ENCODE measurements at regions not wholly inside any gene's neighbourhood (a gene's known extent, or its start where the extent isn't known, plus 50 kb on each side); places are given as distances from the start of the nearest gene placed in this dataset.

DNA sequence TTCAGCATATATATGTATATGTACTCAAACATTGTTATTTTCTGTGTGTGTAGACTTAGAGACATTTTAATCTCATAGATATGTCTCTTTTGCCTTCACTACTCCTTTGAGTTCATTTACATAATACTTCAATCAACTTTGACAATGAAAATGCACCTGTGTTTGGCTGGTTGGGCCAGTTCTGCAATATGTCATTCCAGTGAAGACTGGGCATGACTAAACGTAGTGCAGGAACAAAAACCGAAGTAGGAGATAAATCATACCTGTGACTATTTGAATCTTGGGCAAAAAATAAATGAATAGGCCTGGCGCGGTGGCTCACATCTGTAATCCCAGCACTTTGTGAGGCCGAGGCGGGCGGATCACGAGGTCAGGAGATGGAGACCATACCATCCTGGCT lies 640.0 kb upstream of the ANO3 start:
- H3K9me3 ChIP-seq (ENCODE audit: control insufficient read depth, low read depth, low read length), result no peaks in the 10 kb centered on the region
- FAIRE-seq (no peak), DNase-seq (ENCODE audit: low read depth, low spot score) (no peak)
- H3K27me3 ChIP-seq (ENCODE audit: control insufficient read depth, extremely low read depth, insufficient read depth, low read length), result no peaks in the 10 kb centered on the region
- no peaks in the 10 kb centered on the region for H4K20me1 ChIP-seq (ENCODE audit: control insufficient read depth, extremely low read depth, insufficient read depth, low read length)
- H3K9ac ChIP-seq (ENCODE audit: control insufficient read depth, extremely low read depth, insufficient read depth, low read length), result no peak overlapping the region
- H3K79me2 ChIP-seq (ENCODE audit: control insufficient read depth, insufficient read depth, low read length), result no peaks in the 10 kb centered on the region
- no peak overlapping the region for H3K27ac ChIP-seq (ENCODE audit: control insufficient read depth, insufficient read depth, low read length)
- dilution Hi-C loops (cut with MboI; ENCODE audit: extremely low pct_ligation_motif_present, low sequenced_read_pairs), result no loop called here
- H3K4me2 ChIP-seq (ENCODE audit: control insufficient read depth, extremely low read depth, insufficient read depth, low read depth, low read length), result no peak overlapping the region
- no peak for TF ChIP-seq EZH2 (IDR thresholded peaks at IDR 0.05; ENCODE audit: low read length)
- TF ChIP-seq, protein P1, sequence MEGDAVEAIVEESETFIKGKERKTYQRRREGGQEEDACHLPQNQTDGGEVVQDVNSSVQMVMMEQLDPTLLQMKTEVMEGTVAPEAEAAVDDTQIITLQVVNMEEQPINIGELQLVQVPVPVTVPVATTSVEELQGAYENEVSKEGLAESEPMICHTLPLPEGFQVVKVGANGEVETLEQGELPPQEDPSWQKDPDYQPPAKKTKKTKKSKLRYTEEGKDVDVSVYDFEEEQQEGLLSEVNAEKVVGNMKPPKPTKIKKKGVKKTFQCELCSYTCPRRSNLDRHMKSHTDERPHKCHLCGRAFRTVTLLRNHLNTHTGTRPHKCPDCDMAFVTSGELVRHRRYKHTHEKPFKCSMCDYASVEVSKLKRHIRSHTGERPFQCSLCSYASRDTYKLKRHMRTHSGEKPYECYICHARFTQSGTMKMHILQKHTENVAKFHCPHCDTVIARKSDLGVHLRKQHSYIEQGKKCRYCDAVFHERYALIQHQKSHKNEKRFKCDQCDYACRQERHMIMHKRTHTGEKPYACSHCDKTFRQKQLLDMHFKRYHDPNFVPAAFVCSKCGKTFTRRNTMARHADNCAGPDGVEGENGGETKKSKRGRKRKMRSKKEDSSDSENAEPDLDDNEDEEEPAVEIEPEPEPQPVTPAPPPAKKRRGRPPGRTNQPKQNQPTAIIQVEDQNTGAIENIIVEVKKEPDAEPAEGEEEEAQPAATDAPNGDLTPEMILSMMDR (optimal IDR thresholded peaks at IDR 0.05 in 1 of 3, IDR thresholded peaks at IDR 0.05 in 1 of 3, conservative IDR thresholded peaks at IDR 0.05 in 1 of 3; ENCODE audit: extremely low read depth in 1 of 3, insufficient read depth in 2 of 3, low read length in 3 of 3), result no peak
- no peaks in the 10 kb centered on the region for H3K9me1 ChIP-seq (ENCODE audit: control insufficient read depth, extremely low read depth, insufficient read depth, low read length)
- H2AFZ ChIP-seq (ENCODE audit: control insufficient read depth, low read length), result no peak overlapping the region
- H3K4me3 ChIP-seq (ENCODE audit: control insufficient read depth in 2 of 3, extremely low read depth in 1 of 3, insufficient read depth in 2 of 3, low read depth in 1 of 3, low read length in 3 of 3), result no peak overlapping the region
- no peaks in the 10 kb centered on the region for H3K4me1 ChIP-seq (ENCODE audit: control insufficient read depth, extremely low read depth, insufficient read depth, low read length)
- no peaks in the 10 kb centered on the region for H3K36me3 ChIP-seq (ENCODE audit: control insufficient read depth in 2 of 2, extremely low read depth in 1 of 2, insufficient read depth in 2 of 2, low read length in 2 of 2)

DNA sequence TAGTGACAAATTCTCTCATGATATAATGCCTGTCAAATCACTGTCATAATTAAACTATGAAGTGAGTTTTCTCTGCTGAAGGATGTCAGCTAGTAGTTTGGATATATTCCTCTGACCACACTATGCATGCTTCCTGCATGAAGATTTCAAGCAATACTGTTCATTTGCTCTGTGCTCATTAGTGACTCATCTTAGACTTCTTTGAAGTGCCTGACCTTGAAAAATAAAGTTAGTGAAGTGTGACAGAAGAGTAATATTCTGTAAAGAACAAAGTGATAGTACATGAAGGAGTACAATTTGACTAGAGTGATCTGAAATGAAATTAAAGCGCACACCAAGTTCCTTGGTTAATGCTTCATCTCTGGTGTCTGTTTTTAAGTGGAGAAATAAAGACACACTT lies 629.5 kb upstream of the ANO3 start:
- TF ChIP-seq EZH2 (IDR thresholded peaks at IDR 0.05; ENCODE audit: low read length), result no peak
- TF ChIP-seq, protein P1 (optimal IDR thresholded peaks at IDR 0.05 in 1 of 3, IDR thresholded peaks at IDR 0.05 in 1 of 3, conservative IDR thresholded peaks at IDR 0.05 in 1 of 3; ENCODE audit: extremely low read depth in 1 of 3, insufficient read depth in 2 of 3, low read length in 3 of 3), result no peak
- no peak overlapping the region for H3K4me2 ChIP-seq (ENCODE audit: control insufficient read depth, extremely low read depth, insufficient read depth, low read depth, low read length)
- H3K36me3 ChIP-seq (ENCODE audit: control insufficient read depth in 2 of 2, extremely low read depth in 1 of 2, insufficient read depth in 2 of 2, low read length in 2 of 2), result no peaks in the 10 kb centered on the region
- H3K9me1 ChIP-seq (ENCODE audit: control insufficient read depth, extremely low read depth, insufficient read depth, low read length), result no peaks in the 10 kb centered on the region
- no peak overlapping the region for H2AFZ ChIP-seq (ENCODE audit: control insufficient read depth, low read length)
- no peaks in the 10 kb centered on the region for H3K27me3 ChIP-seq (ENCODE audit: control insufficient read depth, extremely low read depth, insufficient read depth, low read length)
- no peak overlapping the region for H3K27ac ChIP-seq (ENCODE audit: control insufficient read depth, insufficient read depth, low read length)
- H3K4me3 ChIP-seq (ENCODE audit: control insufficient read depth in 2 of 3, extremely low read depth in 1 of 3, insufficient read depth in 2 of 3, low read depth in 1 of 3, low read length in 3 of 3), result no peak overlapping the region
- no peak overlapping the region for H3K9ac ChIP-seq (ENCODE audit: control insufficient read depth, extremely low read depth, insufficient read depth, low read length)
- H3K9me3 ChIP-seq (ENCODE audit: control insufficient read depth, low read depth, low read length), result no peaks in the 10 kb centered on the region
- FAIRE-seq, result no peak
- H3K79me2 ChIP-seq (ENCODE audit: control insufficient read depth, insufficient read depth, low read length), result no peaks in the 10 kb centered on the region
- no peak for DNase-seq (ENCODE audit: low read depth, low spot score)
- dilution Hi-C loops (cut with MboI; ENCODE audit: extremely low pct_ligation_motif_present, low sequenced_read_pairs), result no loop called here
- H3K4me1 ChIP-seq (ENCODE audit: control insufficient read depth, extremely low read depth, insufficient read depth, low read length), result no peaks in the 10 kb centered on the region
- no peaks in the 10 kb centered on the region for H4K20me1 ChIP-seq (ENCODE audit: control insufficient read depth, extremely low read depth, insufficient read depth, low read length)

Data from keratinocyte (primary cell).